ENCODE measurements at regions not wholly inside any gene's neighbourhood (a gene's known extent, or its start where the extent isn't known, plus 50 kb on each side); places are given as distances from the start of the nearest gene placed in this dataset.

- no peak overlapping the region for H3K4me3 ChIP-seq
- intact Hi-C loops (cut with DNase I) = no loop called here
- no peak for TF ChIP-seq CTCF (IDR thresholded peaks at IDR 0.05)
- H3K36me3 ChIP-seq = no peaks in the 10 kb centered on the region
- no peak overlapping the region for H3K27ac ChIP-seq
- no peaks in the 10 kb centered on the region for H3K9me3 ChIP-seq
- no peaks in the 10 kb centered on the region for H3K4me1 ChIP-seq
- DNase-seq (no peak), ATAC-seq (no peak)
- no peaks in the 10 kb centered on the region for H3K27me3 ChIP-seq (ENCODE audit: low read depth)
These were observed 994.7 kb upstream of the MIR17HG start for GRCh38 chr13:90352763-90353162.

- Histone ChIP-seq H3K36me3 (no peaks in the 10 kb centered on the region), H3K27ac (no peak overlapping the region), H3K4me1 (no peaks in the 10 kb centered on the region), H3K4me3 (no peak overlapping the region), H3K9me3 (no peaks in the 10 kb centered on the region), H3K27me3 (ENCODE audit: low read depth) (no peaks in the 10 kb centered on the region)
- ATAC-seq = no peak
- DNase-seq = no peak
- intact Hi-C loops (cut with DNase I) = no loop called here
- no peak for TF ChIP-seq CTCF (IDR thresholded peaks at IDR 0.05)
These were observed 992.2 kb upstream of the MIR17HG start for GRCh38 chr13:90355162-90355751.

GRCh38 chr13:90360785-90361184, 986.7 kb upstream of the MIR17HG start:
- no peaks in the 10 kb centered on the region for H3K36me3 ChIP-seq
- DNase-seq = no peak

GRCh38 chr13:90362707-90363106, 984.8 kb upstream of the MIR17HG start:
- DNase-seq = no peak
- Histone ChIP-seq H3K27me3 (ENCODE audit: low read depth) (no peaks in the 10 kb centered on the region), H3K27ac (no peak overlapping the region), H3K36me3 (no peaks in the 10 kb centered on the region), H3K4me3 (no peak overlapping the region), H3K9me3 (no peaks in the 10 kb centered on the region), H3K4me1 (no peaks in the 10 kb centered on the region)
- no peak for ATAC-seq
- TF ChIP-seq CTCF (IDR thresholded peaks at IDR 0.05) = no peak
- intact Hi-C loops (cut with DNase I) = no loop called here

More at GRCh38 chr13:90360785-90361184, 986.7 kb upstream of the MIR17HG start:
- Histone ChIP-seq H3K9me3 (no peaks in the 10 kb centered on the region), H3K4me1 (no peaks in the 10 kb centered on the region), H3K27me3 (ENCODE audit: low read depth) (no peaks in the 10 kb centered on the region), H3K27ac (no peak overlapping the region), H3K4me3 (no peak overlapping the region)
- no peak for TF ChIP-seq CTCF (IDR thresholded peaks at IDR 0.05)
- ATAC-seq = no peak
- intact Hi-C loops (cut with DNase I) = no loop called here

- no peaks in the 10 kb centered on the region for H3K9me3 ChIP-seq
- TF ChIP-seq CTCF (IDR thresholded peaks at IDR 0.05) = no peak
- H3K27ac ChIP-seq = no peak overlapping the region
- ATAC-seq (no peak), DNase-seq (no peak)
- intact Hi-C loops (cut with DNase I) = no loop called here
- H3K27me3 ChIP-seq (ENCODE audit: low read depth) = no peaks in the 10 kb centered on the region
- H3K4me3 ChIP-seq = no peak overlapping the region
- H3K4me1 ChIP-seq = no peaks in the 10 kb centered on the region
- no peaks in the 10 kb centered on the region for H3K36me3 ChIP-seq
These were observed 982.4 kb upstream of the MIR17HG start for GRCh38 chr13:90365130-90365529.

Data from lower lobe of right lung (tissue), 2 donors.